Keratinocyte (primary cell): ENCODE measurements at regions not wholly inside any gene's neighbourhood (a gene's known extent, or its start where the extent isn't known, plus 50 kb on each side); places are given as distances from the start of the nearest gene placed in this dataset.

Experiments used
- DNase-seq: peaks from one replicate; pipeline ENCODE4 v3.0.0-alpha.2; 2011; ENCODE audit warnings: low read depth, missing footprints, low spot score
- FAIRE-seq: peaks from 2 replicates; lab custom pipeline; 2011; peaks lifted over from hg19 to GRCh38; lab: Jason Lieb, UNC
- H2AFZ ChIP-seq: 2 replicates; pipeline ENCODE4 v1.6.0; 2012; ENCODE audit warnings: low read length, control low read depth, inconsistent platforms; ENCODE audit not compliant: control insufficient read depth
- H3K27ac ChIP-seq: 2 replicates; pipeline ENCODE4 v1.5.1; 2011; ENCODE audit warnings: low read length; ENCODE audit not compliant: control insufficient read depth, insufficient read depth
- H3K27me3 ChIP-seq: 3 replicates; pipeline ENCODE4 v1.6.0; 2011; ENCODE audit warnings: low read length; ENCODE audit not compliant: control insufficient read depth, insufficient read depth; ENCODE audit errors: extremely low read depth
- H3K36me3 ChIP-seq, 2 experiments: 2 replicates in 1 of 2; 3 replicates in 1 of 2; pipeline ENCODE4 v1.5.1; 2011; ENCODE audit warnings: low read length in 2 of 2, mild to moderate bottlenecking in 1 of 2; ENCODE audit not compliant: control insufficient read depth in 2 of 2, insufficient read depth in 2 of 2; ENCODE audit errors: extremely low read depth in 1 of 2
- H3K4me1 ChIP-seq: 3 replicates; pipeline ENCODE4 v1.5.1; 2011; ENCODE audit warnings: low read length; ENCODE audit not compliant: control insufficient read depth, insufficient read depth; ENCODE audit errors: extremely low read depth
- H3K4me2 ChIP-seq: 3 replicates; pipeline ENCODE4 v1.6.0; 2011; ENCODE audit warnings: low read depth, low read length; ENCODE audit not compliant: control insufficient read depth, insufficient read depth; ENCODE audit errors: extremely low read depth
- H3K4me3 ChIP-seq, 3 experiments: fragments of 200-600 bp in 1 of 3; sonication (generic) in 1 of 3; 2 replicates in 2 of 3; 3 replicates in 1 of 3; pipeline ENCODE4 v1.5.1; 2011 to 2016; ENCODE audit warnings: low read length in 3 of 3, mild to moderate bottlenecking in 3 of 3, control low read depth in 2 of 3, inconsistent platforms in 1 of 3, low read depth in 1 of 3, mixed read lengths in 1 of 3, mixed run types in 1 of 3, moderate library complexity in 1 of 3; ENCODE audit not compliant: control insufficient read depth in 2 of 3, insufficient read depth in 2 of 3; ENCODE audit errors: extremely low read depth in 1 of 3
- H3K79me2 ChIP-seq: 2 replicates; pipeline ENCODE4 v1.6.0; 2012; ENCODE audit warnings: low read length; ENCODE audit not compliant: control insufficient read depth, insufficient read depth
- H3K9ac ChIP-seq: 3 replicates; pipeline ENCODE4 v1.6.0; 2011; ENCODE audit warnings: low read length; ENCODE audit not compliant: control insufficient read depth, insufficient read depth; ENCODE audit errors: extremely low read depth
- H3K9me1 ChIP-seq: 3 replicates; pipeline ENCODE4 v1.6.0; 2011; ENCODE audit warnings: low read length; ENCODE audit not compliant: control insufficient read depth, insufficient read depth; ENCODE audit errors: extremely low read depth
- H3K9me3 ChIP-seq: 2 replicates; pipeline ENCODE4 v1.5.1; 2012; ENCODE audit warnings: low read depth, low read length; ENCODE audit not compliant: control insufficient read depth
- H4K20me1 ChIP-seq: 3 replicates; pipeline ENCODE4 v1.6.0; 2011; ENCODE audit warnings: low read length; ENCODE audit not compliant: control insufficient read depth, insufficient read depth; ENCODE audit errors: extremely low read depth
- EZH2 ChIP-seq: IDR thresholded peaks from one replicate; pipeline ENCODE4 v1.6.1; 2012; ENCODE audit warnings: inconsistent platforms, mild to moderate bottlenecking, low read length, moderate library complexity
- dilution Hi-C: fragments of 300-500 bp; cut with MboI; formaldehyde crosslinking; loops from one replicate; pipeline ENCODE4 v1.7.0; 2020; ENCODE audit warnings: low sequenced_read_pairs; ENCODE audit not compliant: extremely low pct_ligation_motif_present
- TF ChIP-seq, protein P1 (sequence below), 3 experiments: IDR thresholded peaks in 1 of 3; conservative IDR thresholded peaks in 1 of 3; optimal IDR thresholded peaks in 1 of 3; 2 replicates in 2 of 3; 3 replicates in 1 of 3; pipeline versions ENCODE3 to v1.5.1; 2011; ENCODE audit warnings: low read length in 3 of 3, mild to moderate bottlenecking in 3 of 3, moderate library complexity in 2 of 3, control low read depth in 1 of 3, inconsistent platforms in 1 of 3; ENCODE audit not compliant: insufficient read depth in 2 of 3; ENCODE audit errors: extremely low read depth in 1 of 3

GRCh38 chr2:123463886-123464285 is 561.2 kb upstream of the CNTNAP5 start:
- DNase-seq (no peak), FAIRE-seq (no peak)
- Histone ChIP-seq H3K36me3 (no peaks in the 10 kb centered on the region), H3K27ac (no peak overlapping the region), H3K4me1 (no peaks in the 10 kb centered on the region), H2AFZ (no peak overlapping the region), H3K4me3 (no peak overlapping the region), H3K79me2 (no peaks in the 10 kb centered on the region), H3K9ac (no peak overlapping the region), H3K9me1 (no peaks in the 10 kb centered on the region), H3K4me2 (no peak overlapping the region), H4K20me1 (no peaks in the 10 kb centered on the region), H3K27me3 (no peaks in the 10 kb centered on the region), H3K9me3 (no peaks in the 10 kb centered on the region)
- dilution Hi-C loops, result no loop called here
- TF ChIP-seq, protein P1, sequence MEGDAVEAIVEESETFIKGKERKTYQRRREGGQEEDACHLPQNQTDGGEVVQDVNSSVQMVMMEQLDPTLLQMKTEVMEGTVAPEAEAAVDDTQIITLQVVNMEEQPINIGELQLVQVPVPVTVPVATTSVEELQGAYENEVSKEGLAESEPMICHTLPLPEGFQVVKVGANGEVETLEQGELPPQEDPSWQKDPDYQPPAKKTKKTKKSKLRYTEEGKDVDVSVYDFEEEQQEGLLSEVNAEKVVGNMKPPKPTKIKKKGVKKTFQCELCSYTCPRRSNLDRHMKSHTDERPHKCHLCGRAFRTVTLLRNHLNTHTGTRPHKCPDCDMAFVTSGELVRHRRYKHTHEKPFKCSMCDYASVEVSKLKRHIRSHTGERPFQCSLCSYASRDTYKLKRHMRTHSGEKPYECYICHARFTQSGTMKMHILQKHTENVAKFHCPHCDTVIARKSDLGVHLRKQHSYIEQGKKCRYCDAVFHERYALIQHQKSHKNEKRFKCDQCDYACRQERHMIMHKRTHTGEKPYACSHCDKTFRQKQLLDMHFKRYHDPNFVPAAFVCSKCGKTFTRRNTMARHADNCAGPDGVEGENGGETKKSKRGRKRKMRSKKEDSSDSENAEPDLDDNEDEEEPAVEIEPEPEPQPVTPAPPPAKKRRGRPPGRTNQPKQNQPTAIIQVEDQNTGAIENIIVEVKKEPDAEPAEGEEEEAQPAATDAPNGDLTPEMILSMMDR (optimal IDR thresholded peaks at IDR 0.05 in 1 of 3, IDR thresholded peaks at IDR 0.05 in 1 of 3, conservative IDR thresholded peaks at IDR 0.05 in 1 of 3; ENCODE audit: extremely low read depth in 1 of 3, insufficient read depth in 2 of 3, low read length in 3 of 3), result no peak
- TF ChIP-seq EZH2, result no peak

GRCh38 chr2:123468071-123468470 is 557.0 kb upstream of the CNTNAP5 start:
- Histone ChIP-seq H2AFZ (no peak overlapping the region), H3K27ac (no peak overlapping the region), H3K9ac (no peak overlapping the region), H3K27me3 (no peaks in the 10 kb centered on the region), H3K4me1 (no peaks in the 10 kb centered on the region), H3K9me3 (no peaks in the 10 kb centered on the region), H4K20me1 (no peaks in the 10 kb centered on the region), H3K4me3 (no peak overlapping the region), H3K79me2 (no peaks in the 10 kb centered on the region), H3K9me1 (no peaks in the 10 kb centered on the region), H3K36me3 (no peaks in the 10 kb centered on the region), H3K4me2 (no peak overlapping the region)
- TF ChIP-seq, protein P1 (optimal IDR thresholded peaks at IDR 0.05 in 1 of 3, IDR thresholded peaks at IDR 0.05 in 1 of 3, conservative IDR thresholded peaks at IDR 0.05 in 1 of 3; ENCODE audit: extremely low read depth in 1 of 3, insufficient read depth in 2 of 3, low read length in 3 of 3), result no peak
- no peak for TF ChIP-seq EZH2
- DNase-seq (no peak), FAIRE-seq (no peak)
- dilution Hi-C loops, result no loop called here
